ENCODE measurements at regions not wholly inside any gene's neighbourhood (a gene's known extent, or its start where the extent isn't known, plus 50 kb on each side); places are given as distances from the start of the nearest gene placed in this dataset.

GRCh38 chrX:71846429-71846828 lies 64.2 kb upstream of the NHSL2 start:
- TF ChIP-seq KAT7 (CRISPR knock-in tag; IDR thresholded peaks at IDR 0.05; ENCODE audit: borderline replicate concordance) (no peak), TEAD4 (CRISPR knock-in tag; IDR thresholded peaks at IDR 0.05) (no peak), CTCF (IDR thresholded peaks at IDR 0.05) (no peak), ZSCAN18 (CRISPR knock-in tag; IDR thresholded peaks at IDR 0.05) (no peak), NR2C2 (CRISPR knock-in tag; IDR thresholded peaks at IDR 0.05) (no peak)

Measured in WTC11 (cell line).